SK-N-SH (cell line): ENCODE measurements at regions not wholly inside any gene's neighbourhood (a gene's known extent, or its start where the extent isn't known, plus 50 kb on each side); places are given as distances from the start of the nearest gene placed in this dataset.

Experiments
- CTCF ChIA-PET: fragments of 300-600, 350-600 bp; formaldehyde crosslinking; extraction: SDS; loops from one replicate; lab custom pipeline; 2021; lab: Yijun Ruan, JAX
- POLR2A ChIA-PET: fragments of 350-600 bp; sonication (Branson Sonifier 250); formaldehyde crosslinking; extraction: SDS; loops from one replicate; lab custom pipeline; 2020; ENCODE audit warnings: antibody characterized with exemption, inconsistent platforms; lab: Yijun Ruan, JAX
- DNase-seq: peaks from one replicate; pipeline ENCODE4 v3.0.0; 2012
- H2AFZ ChIP-seq: fragments of 200-600 bp; sonication (generic); 2 replicates; pipeline ENCODE4 v1.8.1; 2016; ENCODE audit warnings: antibody characterized with exemption, mild to moderate bottlenecking, low read depth
- H3F3A ChIP-seq: fragments of 200-600 bp; sonication (generic); replicated peaks from 2 replicates; pipeline ENCODE3; 2016; ENCODE audit warnings: antibody characterized with exemption, mild to moderate bottlenecking; ENCODE audit not compliant: insufficient read depth
- H3K27ac ChIP-seq, 2 experiments: fragments of 200-500 bp in 1 of 2; fragments of 200-600 bp in 1 of 2; sonication (Bioruptor generic) in 1 of 2; sonication (generic), shearing (Covaris generic) in 1 of 2; 2 replicates each; pipeline versions ENCODE4 v1.5.1 to v1.6.1; 2014 to 2016; ENCODE audit warnings: low read depth in 2 of 2, inconsistent platforms in 1 of 2, low read length in 1 of 2, mild to moderate bottlenecking in 1 of 2, mixed read lengths in 1 of 2
- H3K27me3 ChIP-seq: fragments of 200-600 bp; sonication (generic), shearing (Covaris generic); 2 replicates; pipeline ENCODE4 v1.6.1; 2016; ENCODE audit warnings: mixed run types; ENCODE audit not compliant: insufficient read depth
- H3K36me3 ChIP-seq, 2 experiments: fragments of 200-500 bp in 1 of 2; fragments of 200-600 bp in 1 of 2; sonication (Bioruptor generic) in 1 of 2; sonication (generic) in 1 of 2; replicated peaks in 1 of 2; 2 replicates each; pipeline versions ENCODE3 to v1.5.1; 2014 to 2016; ENCODE audit warnings: low read length in 1 of 2, mild to moderate bottlenecking in 1 of 2; ENCODE audit not compliant: insufficient read depth in 2 of 2, control insufficient read depth in 1 of 2
- H3K4me1 ChIP-seq, 2 experiments: fragments of 200-500 bp in 1 of 2; fragments of 200-600 bp in 1 of 2; sonication (Bioruptor generic) in 1 of 2; sonication (generic), shearing (Covaris generic) in 1 of 2; 2 replicates each; pipeline versions ENCODE4 v1.5.1 to v1.6.1; 2014 to 2016; ENCODE audit warnings: low read depth in 1 of 2, low read length in 1 of 2, mixed run types in 1 of 2; ENCODE audit not compliant: insufficient read depth in 2 of 2, control insufficient read depth in 1 of 2
- H3K4me2 ChIP-seq: fragments of 200-600 bp; sonication (generic), shearing (Covaris generic); 2 replicates; pipeline ENCODE4 v1.6.1; 2017; ENCODE audit warnings: mixed run types
- H3K4me3 ChIP-seq, 2 experiments: fragments of 200-500 bp in 1 of 2; fragments of 200-600 bp in 1 of 2; sonication (Bioruptor generic) in 1 of 2; sonication (generic), shearing (Covaris generic) in 1 of 2; 2 replicates each; pipeline versions ENCODE4 v1.5.1 to v1.8.1; 2014 to 2016; ENCODE audit warnings: low read depth in 2 of 2, inconsistent platforms in 1 of 2, low read length in 1 of 2, mild to moderate bottlenecking in 1 of 2, mixed read lengths in 1 of 2, moderate library complexity in 1 of 2
- H3K79me2 ChIP-seq: fragments of 200-600 bp; sonication (generic); 2 replicates; pipeline ENCODE4 v1.8.1; 2017; ENCODE audit warnings: mild to moderate bottlenecking; ENCODE audit not compliant: insufficient read depth
- H3K9ac ChIP-seq: fragments of 200-600 bp; sonication (generic); 2 replicates; pipeline ENCODE4 v1.6.1; 2017; ENCODE audit warnings: mixed run types
- H3K9me2 ChIP-seq: fragments of 200-600 bp; sonication (generic); 2 replicates; pipeline ENCODE4 v1.6.1; 2017; ENCODE audit warnings: mixed run types
- H3K9me3 ChIP-seq: fragments of 200-600 bp; sonication (generic); 2 replicates; pipeline ENCODE4 v1.6.1; 2017; ENCODE audit warnings: mixed run types, mild to moderate bottlenecking, moderate library complexity
- H4K20me1 ChIP-seq: fragments of 200-600 bp; sonication (generic); 2 replicates; pipeline ENCODE4 v1.6.1; 2017; ENCODE audit warnings: mild to moderate bottlenecking, mixed run types; ENCODE audit not compliant: insufficient read depth
- ELF1 ChIP-seq: IDR thresholded peaks from 2 replicates; pipeline ENCODE4 v1.4.0; 2012
- FOSL2 ChIP-seq: IDR thresholded peaks from 2 replicates; pipeline ENCODE4 v1.4.0; 2012; ENCODE audit warnings: low read depth, mild to moderate bottlenecking, moderate library complexity, borderline replicate concordance
- FOXJ3 ChIP-seq: sonication (generic); formaldehyde crosslinking; IDR thresholded peaks from 2 replicates; pipeline ENCODE4 v1.5.1; 2020; ENCODE audit warnings: mild to moderate bottlenecking, missing genetic modification reagents
- FOXM1 ChIP-seq: IDR thresholded peaks from 2 replicates; pipeline ENCODE4 v1.4.0; 2012; ENCODE audit warnings: low read depth, mild to moderate bottlenecking
- GATA2 ChIP-seq: sonication (generic); formaldehyde crosslinking; IDR thresholded peaks from 2 replicates; pipeline ENCODE4 v1.5.0; 2020; ENCODE audit warnings: mild to moderate bottlenecking, missing genetic modification reagents
- JUND ChIP-seq: IDR thresholded peaks from 2 replicates; pipeline ENCODE4 v1.4.0; 2012
- MEF2A ChIP-seq: IDR thresholded peaks from 2 replicates; pipeline ENCODE4 v1.4.0; 2012; ENCODE audit warnings: low read depth, borderline replicate concordance
- MXI1 ChIP-seq: IDR thresholded peaks from 2 replicates; pipeline ENCODE4 v1.6.1; 2012; ENCODE audit warnings: mild to moderate bottlenecking, low read depth, low read length, improper control_type of control experiment
- NRF1 ChIP-seq: IDR thresholded peaks from 2 replicates; pipeline ENCODE4 v1.6.1; 2012; ENCODE audit warnings: low read depth, mild to moderate bottlenecking, low read length
- RAD21 ChIP-seq: IDR thresholded peaks from 2 replicates; pipeline ENCODE4 v1.6.1; 2012; ENCODE audit warnings: mild to moderate bottlenecking, low read length
- RCOR1 ChIP-seq: fragments of 150-350 bp; IDR thresholded peaks from 2 replicates; pipeline ENCODE4 v1.6.1; 2017; ENCODE audit warnings: antibody characterized with exemption, low read length
- RXRA ChIP-seq: IDR thresholded peaks from 2 replicates; pipeline ENCODE4 v1.4.0; 2012; ENCODE audit warnings: low read depth, mild to moderate bottlenecking, borderline replicate concordance
- SIN3A ChIP-seq: IDR thresholded peaks from 2 replicates; pipeline ENCODE4 v1.6.1; 2012; ENCODE audit warnings: low read depth, mild to moderate bottlenecking, low read length, moderate library complexity, borderline replicate concordance
- TAF1 ChIP-seq: IDR thresholded peaks from 2 replicates; pipeline ENCODE4 v1.6.1; 2012; ENCODE audit warnings: low read depth, mild to moderate bottlenecking, low read length, moderate library complexity, borderline replicate concordance
- YY1 ChIP-seq: IDR thresholded peaks from 2 replicates; pipeline ENCODE4 v1.4.0; 2012; ENCODE audit warnings: low read depth, mild to moderate bottlenecking
- TF ChIP-seq, protein P1 (sequence below): fragments of 150-350 bp; IDR thresholded peaks from 2 replicates; pipeline ENCODE4 v1.6.1; 2017; ENCODE audit warnings: antibody characterized with exemption, low read length, low read depth, borderline replicate concordance
- TF ChIP-seq, protein P2 (sequence below): IDR thresholded peaks from 2 replicates; pipeline ENCODE4 v1.4.0; 2012; ENCODE audit warnings: low read depth
- TF ChIP-seq, protein P3 (sequence below): IDR thresholded peaks from 2 replicates; pipeline ENCODE4 v1.4.0; 2012; ENCODE audit warnings: low read depth, borderline replicate concordance
- TF ChIP-seq, protein P4 (sequence below): IDR thresholded peaks from 2 replicates; pipeline ENCODE4 v1.6.1; 2012; ENCODE audit warnings: mild to moderate bottlenecking, low read depth, low read length, moderate library complexity

DNA sequence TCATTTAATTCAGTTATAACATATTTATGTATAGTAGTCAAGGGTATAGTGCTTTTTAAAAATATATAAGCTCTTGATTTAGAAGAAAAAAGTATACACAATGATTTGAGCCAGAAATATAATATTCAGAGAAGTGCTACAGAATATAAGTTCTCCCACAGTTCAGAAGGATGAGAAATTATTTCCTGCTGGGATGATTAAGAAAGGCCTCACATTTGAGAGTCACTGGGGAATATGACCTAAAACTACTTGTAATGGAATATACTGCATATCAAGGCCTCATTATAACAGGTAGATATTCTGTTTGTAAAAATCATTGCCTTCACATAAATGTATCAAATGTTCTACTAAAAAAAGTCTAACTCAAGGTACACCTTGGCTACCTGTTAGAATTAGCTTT is 203.5 kb downstream of the MBD2 start:
- Histone ChIP-seq H3K4me1 (no peaks in the 10 kb centered on the region), H3K4me2 (no peak overlapping the region), H3K36me3 (no peaks in the 10 kb centered on the region)

More for the DNA sequence above, 203.5 kb downstream of the MBD2 start:
- no peaks in the 10 kb centered on the region for H3K79me2 ChIP-seq
- ChIA-PET CTCF (interaction anchor here (0.8 to 1.5 kb wide), 2 partner anchors 9 to 23 kb away, joined by 3 to 5 read pairs; no protein-coding TSS in a partner anchor), POLR2A (no interaction called here)
- no peak overlapping the region for H2AFZ ChIP-seq
- TF ChIP-seq SIN3A (no peak), RXRA (no peak), YY1 (no peak), FOXM1 (no peak), NRF1 (no peak), MEF2A (no peak), FOSL2 (no peak), TAF1 (no peak), JUND (no peak), FOXJ3 (CRISPR knock-in tag) (no peak), GATA2 (no peak), MXI1 (no peak), RAD21 (no peak), RCOR1 (no peak), ELF1 (no peak)
- TF ChIP-seq, protein P1, sequence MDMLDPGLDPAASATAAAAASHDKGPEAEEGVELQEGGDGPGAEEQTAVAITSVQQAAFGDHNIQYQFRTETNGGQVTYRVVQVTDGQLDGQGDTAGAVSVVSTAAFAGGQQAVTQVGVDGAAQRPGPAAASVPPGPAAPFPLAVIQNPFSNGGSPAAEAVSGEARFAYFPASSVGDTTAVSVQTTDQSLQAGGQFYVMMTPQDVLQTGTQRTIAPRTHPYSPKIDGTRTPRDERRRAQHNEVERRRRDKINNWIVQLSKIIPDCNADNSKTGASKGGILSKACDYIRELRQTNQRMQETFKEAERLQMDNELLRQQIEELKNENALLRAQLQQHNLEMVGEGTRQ = no peak
- TF ChIP-seq, protein P2, sequence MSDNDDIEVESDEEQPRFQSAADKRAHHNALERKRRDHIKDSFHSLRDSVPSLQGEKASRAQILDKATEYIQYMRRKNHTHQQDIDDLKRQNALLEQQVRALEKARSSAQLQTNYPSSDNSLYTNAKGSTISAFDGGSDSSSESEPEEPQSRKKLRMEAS = no peak
- TF ChIP-seq, protein P3, sequence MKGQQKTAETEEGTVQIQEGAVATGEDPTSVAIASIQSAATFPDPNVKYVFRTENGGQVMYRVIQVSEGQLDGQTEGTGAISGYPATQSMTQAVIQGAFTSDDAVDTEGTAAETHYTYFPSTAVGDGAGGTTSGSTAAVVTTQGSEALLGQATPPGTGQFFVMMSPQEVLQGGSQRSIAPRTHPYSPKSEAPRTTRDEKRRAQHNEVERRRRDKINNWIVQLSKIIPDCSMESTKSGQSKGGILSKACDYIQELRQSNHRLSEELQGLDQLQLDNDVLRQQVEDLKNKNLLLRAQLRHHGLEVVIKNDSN = no peak
- TF ChIP-seq, protein P4, sequence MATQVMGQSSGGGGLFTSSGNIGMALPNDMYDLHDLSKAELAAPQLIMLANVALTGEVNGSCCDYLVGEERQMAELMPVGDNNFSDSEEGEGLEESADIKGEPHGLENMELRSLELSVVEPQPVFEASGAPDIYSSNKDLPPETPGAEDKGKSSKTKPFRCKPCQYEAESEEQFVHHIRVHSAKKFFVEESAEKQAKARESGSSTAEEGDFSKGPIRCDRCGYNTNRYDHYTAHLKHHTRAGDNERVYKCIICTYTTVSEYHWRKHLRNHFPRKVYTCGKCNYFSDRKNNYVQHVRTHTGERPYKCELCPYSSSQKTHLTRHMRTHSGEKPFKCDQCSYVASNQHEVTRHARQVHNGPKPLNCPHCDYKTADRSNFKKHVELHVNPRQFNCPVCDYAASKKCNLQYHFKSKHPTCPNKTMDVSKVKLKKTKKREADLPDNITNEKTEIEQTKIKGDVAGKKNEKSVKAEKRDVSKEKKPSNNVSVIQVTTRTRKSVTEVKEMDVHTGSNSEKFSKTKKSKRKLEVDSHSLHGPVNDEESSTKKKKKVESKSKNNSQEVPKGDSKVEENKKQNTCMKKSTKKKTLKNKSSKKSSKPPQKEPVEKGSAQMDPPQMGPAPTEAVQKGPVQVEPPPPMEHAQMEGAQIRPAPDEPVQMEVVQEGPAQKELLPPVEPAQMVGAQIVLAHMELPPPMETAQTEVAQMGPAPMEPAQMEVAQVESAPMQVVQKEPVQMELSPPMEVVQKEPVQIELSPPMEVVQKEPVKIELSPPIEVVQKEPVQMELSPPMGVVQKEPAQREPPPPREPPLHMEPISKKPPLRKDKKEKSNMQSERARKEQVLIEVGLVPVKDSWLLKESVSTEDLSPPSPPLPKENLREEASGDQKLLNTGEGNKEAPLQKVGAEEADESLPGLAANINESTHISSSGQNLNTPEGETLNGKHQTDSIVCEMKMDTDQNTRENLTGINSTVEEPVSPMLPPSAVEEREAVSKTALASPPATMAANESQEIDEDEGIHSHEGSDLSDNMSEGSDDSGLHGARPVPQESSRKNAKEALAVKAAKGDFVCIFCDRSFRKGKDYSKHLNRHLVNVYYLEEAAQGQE = no peak
- no peaks in the 10 kb centered on the region for H3K27me3 ChIP-seq
- H3K4me3 ChIP-seq = no peak overlapping the region
- no peak for DNase-seq
- no peak overlapping the region for H3K27ac ChIP-seq
- no peaks in the 10 kb centered on the region for H4K20me1 ChIP-seq
- H3K9me3 ChIP-seq = no peaks in the 10 kb centered on the region
- no peaks in the 10 kb centered on the region for H3F3A ChIP-seq
- no peaks in the 10 kb centered on the region for H3K9me2 ChIP-seq
- no peak overlapping the region for H3K9ac ChIP-seq
